ENCODE measurements at regions not wholly inside any gene's neighbourhood (a gene's known extent, or its start where the extent isn't known, plus 50 kb on each side); places are given as distances from the start of the nearest gene placed in this dataset.

DNA sequence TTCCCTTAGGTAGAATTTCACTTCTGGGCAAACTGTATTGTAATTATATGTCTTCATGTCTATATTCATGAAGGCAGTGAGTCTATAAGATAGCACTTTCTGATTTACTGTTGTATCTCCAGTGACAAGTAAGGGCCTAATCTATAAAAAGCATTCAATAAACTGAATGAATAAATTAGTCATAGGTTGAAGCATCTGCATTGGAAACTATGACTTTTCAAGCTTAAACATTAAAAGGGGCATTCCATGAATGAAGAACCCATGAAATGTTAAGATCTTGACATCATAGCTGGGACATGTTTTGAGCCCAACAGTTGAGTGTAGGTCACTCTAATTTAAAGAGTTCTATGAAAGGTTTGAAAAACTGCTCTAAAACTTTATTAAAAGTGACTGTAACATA, 159.3 kb upstream of the LCORL start:
- Histone ChIP-seq H3K9me3 (peaks cover 0 to 4% (median 0%) of the 10 kb centered on the region in 4 donors), H3K27ac (no peak overlapping the region), H3K4me1 (no peaks in the 10 kb centered on the region), H3K27me3 (no peaks in the 10 kb centered on the region), H3K36me3 (no peaks in the 10 kb centered on the region), H3K4me3 (no peak overlapping the region)
- intact Hi-C loops (cut with DNase I; ENCODE audit: low total_unique reads): no loop called here
- DNase-seq: no peak
- no peak for TF ChIP-seq POLR2A (IDR thresholded peaks at IDR 0.05)

DNA sequence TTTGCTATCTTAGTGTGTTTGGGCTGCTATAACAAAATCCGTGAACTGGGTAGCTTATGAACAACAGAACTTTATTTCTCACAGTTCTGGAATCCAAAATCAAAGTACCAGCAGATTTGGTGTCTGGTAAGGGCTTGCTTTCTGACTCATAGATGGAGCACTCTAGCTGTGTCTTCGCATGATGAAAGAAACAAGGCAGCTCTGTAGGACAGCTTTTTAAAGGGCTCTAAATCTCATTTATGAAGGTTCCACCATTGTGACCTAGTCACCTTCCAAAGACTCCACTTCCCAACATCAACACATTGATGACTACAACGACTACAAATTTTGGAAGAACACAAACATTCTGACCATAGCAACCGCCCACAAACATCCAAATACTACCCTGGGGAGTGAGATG, 158.6 kb upstream of the LCORL start:
- Histone ChIP-seq H3K4me1 (no peaks in the 10 kb centered on the region), H3K27me3 (no peaks in the 10 kb centered on the region), H3K4me3 (no peak overlapping the region), H3K9me3 (peaks cover 0 to 4% (median 0%) of the 10 kb centered on the region in 4 donors), H3K36me3 (no peaks in the 10 kb centered on the region), H3K27ac (no peak overlapping the region)
- intact Hi-C loops (cut with DNase I; ENCODE audit: low total_unique reads): no loop called here
- 66 to 84% (median 79%) methylated on average over 4 of the region's 4 CpGs for WGBS, 5 donors
- DNase-seq: no peak
- TF ChIP-seq, protein P1, sequence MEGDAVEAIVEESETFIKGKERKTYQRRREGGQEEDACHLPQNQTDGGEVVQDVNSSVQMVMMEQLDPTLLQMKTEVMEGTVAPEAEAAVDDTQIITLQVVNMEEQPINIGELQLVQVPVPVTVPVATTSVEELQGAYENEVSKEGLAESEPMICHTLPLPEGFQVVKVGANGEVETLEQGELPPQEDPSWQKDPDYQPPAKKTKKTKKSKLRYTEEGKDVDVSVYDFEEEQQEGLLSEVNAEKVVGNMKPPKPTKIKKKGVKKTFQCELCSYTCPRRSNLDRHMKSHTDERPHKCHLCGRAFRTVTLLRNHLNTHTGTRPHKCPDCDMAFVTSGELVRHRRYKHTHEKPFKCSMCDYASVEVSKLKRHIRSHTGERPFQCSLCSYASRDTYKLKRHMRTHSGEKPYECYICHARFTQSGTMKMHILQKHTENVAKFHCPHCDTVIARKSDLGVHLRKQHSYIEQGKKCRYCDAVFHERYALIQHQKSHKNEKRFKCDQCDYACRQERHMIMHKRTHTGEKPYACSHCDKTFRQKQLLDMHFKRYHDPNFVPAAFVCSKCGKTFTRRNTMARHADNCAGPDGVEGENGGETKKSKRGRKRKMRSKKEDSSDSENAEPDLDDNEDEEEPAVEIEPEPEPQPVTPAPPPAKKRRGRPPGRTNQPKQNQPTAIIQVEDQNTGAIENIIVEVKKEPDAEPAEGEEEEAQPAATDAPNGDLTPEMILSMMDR (IDR thresholded peaks at IDR 0.05): no peak
- no peak for TF ChIP-seq POLR2A (IDR thresholded peaks at IDR 0.05)

DNA sequence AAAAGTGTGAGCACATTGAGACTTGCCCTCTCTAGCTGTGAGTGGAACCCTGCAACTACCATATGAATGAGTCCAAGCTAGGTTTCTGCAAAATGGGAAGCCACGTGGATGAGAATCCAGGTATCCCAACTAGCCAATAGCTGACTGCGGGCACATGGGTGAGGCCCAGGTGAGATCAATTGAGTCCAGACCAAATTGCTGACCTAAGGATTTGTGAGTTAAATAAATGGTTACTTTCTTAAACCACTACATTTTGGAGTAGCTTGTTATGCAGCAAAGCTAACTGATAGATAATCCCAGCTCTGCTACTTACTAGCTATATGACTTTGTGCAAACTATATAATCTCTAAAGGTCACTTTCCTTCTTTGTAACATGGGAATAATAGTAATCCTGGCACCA, 150.3 kb upstream of the LCORL start:
- no peak for DNase-seq
- H3K9me3 ChIP-seq: no peaks in the 10 kb centered on the region
- H3K27me3 ChIP-seq: no peaks in the 10 kb centered on the region
- no peaks in the 10 kb centered on the region for H3K36me3 ChIP-seq
- H3K27ac ChIP-seq: no peak overlapping the region
- no peak overlapping the region for H3K4me3 ChIP-seq
- 82 to 88% (median 85%) methylated on average over 2 of the region's 2 CpGs for WGBS, 5 donors
- no peaks in the 10 kb centered on the region for H3K4me1 ChIP-seq
- TF ChIP-seq, protein P1 (IDR thresholded peaks at IDR 0.05): no peak
- TF ChIP-seq EP300 (IDR thresholded peaks at IDR 0.05): no peak
- intact Hi-C loops (cut with DNase I; ENCODE audit: low total_unique reads): no loop called here

DNA sequence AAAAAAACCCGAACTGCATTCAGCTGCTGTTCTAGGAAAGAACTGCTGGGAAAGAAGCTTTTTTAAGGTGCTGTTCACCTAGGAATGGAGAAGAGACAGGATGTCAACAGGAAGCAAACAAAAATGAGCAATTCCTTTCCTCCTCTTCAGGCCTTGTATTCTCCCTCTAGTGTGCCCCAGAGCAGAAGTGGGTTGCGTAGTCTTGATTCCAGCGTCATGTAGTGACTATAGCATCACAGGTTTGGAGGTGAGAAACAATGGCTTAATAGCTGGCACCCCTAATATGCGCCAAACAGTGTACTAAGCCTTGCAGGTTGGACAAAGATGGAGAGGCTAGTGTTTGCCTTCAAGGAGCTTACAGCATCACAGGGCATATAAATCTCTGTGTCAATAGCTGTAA, 146.3 kb upstream of the LCORL start:
- Histone ChIP-seq H3K27me3 (no peaks in the 10 kb centered on the region), H3K36me3 (no peaks in the 10 kb centered on the region), H3K4me3 (no peak overlapping the region), H3K27ac (no peak overlapping the region), H3K9me3 (no peaks in the 10 kb centered on the region), H3K4me1 (no peaks in the 10 kb centered on the region)
- intact Hi-C loops (cut with DNase I; ENCODE audit: low total_unique reads): no loop called here
- WGBS, 5 donors: 77 to 91% (median 88%) methylated on average over 4 of the region's 4 CpGs
- DNase-seq: no peak
- TF ChIP-seq POLR2A (IDR thresholded peaks at IDR 0.05): no peak
- no peak for TF ChIP-seq EP300 (IDR thresholded peaks at IDR 0.05)
- no peak for TF ChIP-seq POLR2AphosphoS5 (IDR thresholded peaks at IDR 0.05)
- TF ChIP-seq, protein P1 (IDR thresholded peaks at IDR 0.05): no peak

DNA sequence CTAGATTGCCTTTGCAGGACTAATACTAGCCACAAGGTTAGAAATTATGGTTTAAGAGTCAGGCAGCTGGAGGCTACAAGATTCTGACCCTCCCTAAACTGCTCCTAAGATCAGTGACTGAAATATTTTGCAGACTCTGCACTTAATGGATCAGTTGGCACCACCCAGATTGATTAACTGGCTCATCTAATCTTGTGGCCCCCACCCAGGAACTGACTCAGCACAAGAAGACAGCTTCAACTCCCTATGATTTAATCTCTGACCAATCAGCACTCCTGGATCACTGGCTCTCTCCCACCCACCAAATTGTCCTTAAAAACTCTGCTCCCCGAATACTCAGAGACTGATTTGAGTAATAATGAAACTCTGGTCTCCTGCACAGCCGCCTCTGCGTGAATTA, 145.4 kb upstream of the LCORL start:
- WGBS, 5 donors: 84 to 94% (median 87%) methylated on average over 3 of the region's 3 CpGs
- Histone ChIP-seq H3K27me3 (no peaks in the 10 kb centered on the region), H3K4me1 (no peaks in the 10 kb centered on the region), H3K9me3 (no peaks in the 10 kb centered on the region), H3K36me3 (no peaks in the 10 kb centered on the region), H3K4me3 (no peak overlapping the region), H3K27ac (no peak overlapping the region)
- intact Hi-C loops (cut with DNase I; ENCODE audit: low total_unique reads): no loop called here
- no peak for DNase-seq
- no peak for TF ChIP-seq POLR2AphosphoS5 (IDR thresholded peaks at IDR 0.05)
- TF ChIP-seq EP300 (IDR thresholded peaks at IDR 0.05): no peak
- TF ChIP-seq, protein P1 (IDR thresholded peaks at IDR 0.05): no peak
- TF ChIP-seq POLR2A (IDR thresholded peaks at IDR 0.05): no peak
